GM21526 (cell line): ENCODE measurements at regions not wholly inside any gene's neighbourhood (a gene's known extent, or its start where the extent isn't known, plus 50 kb on each side); places are given as distances from the start of the nearest gene placed in this dataset.

Source experiments
- ATAC-seq: cut with Tn5 transposase; IDR thresholded peaks from one replicate; pipeline ENCODE4 v1.9.1; 2021; ENCODE audit warnings: moderate library complexity; ENCODE audit not compliant: unreplicated experiment, low FRiP score

DNA sequence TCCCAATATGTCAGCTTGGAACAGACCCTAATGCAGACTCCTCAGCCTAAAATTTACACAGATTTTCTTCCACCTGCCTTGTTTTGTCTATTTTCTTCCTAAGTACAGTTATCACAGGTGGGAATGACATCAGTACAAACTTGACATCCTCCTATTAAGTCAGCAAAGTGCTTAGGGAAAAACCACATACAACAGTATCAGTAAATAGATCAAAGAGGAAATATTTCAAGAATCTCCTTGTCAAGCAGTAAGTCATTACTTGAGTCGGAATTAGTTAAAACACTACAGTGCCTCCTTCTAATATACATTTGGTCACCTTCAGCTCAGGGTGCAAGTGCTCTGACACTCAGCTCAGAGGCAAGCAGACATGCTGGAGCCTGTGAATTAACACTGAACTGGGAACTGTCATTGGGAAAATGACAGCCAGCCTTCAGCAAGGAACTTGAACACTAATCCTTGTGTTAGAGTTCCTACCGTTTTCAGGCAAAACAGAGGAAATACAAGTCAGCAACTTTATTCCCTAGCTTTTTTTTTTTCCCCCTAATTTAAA lies 394.3 kb upstream of the HTR2A start:
- ATAC-seq: no peak

DNA sequence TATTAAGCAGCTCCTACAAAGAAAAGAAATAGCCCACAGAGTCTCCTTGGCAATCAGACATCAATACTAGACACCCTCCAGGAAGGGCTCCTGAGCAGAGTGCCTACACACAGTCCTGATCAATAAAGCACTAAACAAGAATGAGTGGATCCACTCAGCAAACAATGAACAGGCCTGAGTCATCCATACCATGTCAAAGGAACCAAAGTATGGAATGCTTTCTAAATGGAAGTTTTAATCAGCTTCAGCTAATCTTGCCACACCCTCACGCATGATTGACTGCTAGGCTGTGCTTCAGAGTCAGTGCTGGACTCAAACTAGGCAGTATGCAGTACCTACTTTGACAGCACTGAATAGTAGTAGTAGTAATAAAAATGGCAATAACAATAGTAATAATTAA lies 392.7 kb upstream of the HTR2A start:
- no peak for ATAC-seq

DNA sequence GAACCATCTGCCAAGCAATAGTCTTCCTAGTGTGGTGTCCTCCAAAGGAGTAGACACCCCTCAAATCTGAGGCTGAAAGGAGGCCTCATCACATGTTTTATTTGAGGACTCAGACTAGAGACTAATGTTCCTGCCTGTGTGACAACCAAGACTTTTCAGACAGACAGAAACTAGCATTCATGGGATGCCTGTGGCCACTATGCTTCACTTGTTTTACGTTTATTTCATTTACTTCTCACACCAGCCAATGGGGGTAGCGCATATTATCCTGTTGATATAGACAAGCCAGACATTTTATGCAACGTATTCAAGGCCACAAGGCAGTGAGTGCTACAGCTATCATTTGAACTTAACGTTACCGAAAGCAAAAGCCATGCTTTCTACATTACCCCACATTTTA lies 391.7 kb upstream of the HTR2A start:
- no peak for ATAC-seq

DNA sequence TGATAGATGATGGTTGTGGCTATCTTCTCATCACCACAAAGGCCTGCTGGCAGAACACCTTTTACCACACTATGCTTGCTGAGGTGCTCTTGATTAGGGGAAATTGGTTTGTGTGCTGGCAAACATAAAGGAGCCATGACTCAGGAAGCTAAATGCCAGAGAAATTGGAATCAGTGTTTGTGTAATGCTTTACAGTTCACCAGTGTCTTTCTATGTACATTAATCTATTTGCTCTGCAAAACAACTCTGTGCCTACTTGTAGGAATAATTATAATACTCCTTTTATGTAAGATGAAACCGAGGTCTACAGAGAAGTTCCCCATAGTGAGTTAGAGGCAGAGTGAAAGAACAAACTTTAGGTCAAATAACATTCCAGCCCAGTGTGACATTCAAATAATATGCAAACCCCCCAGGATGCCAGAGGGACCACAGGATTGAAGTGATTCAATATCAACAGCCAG lies 390.5 kb upstream of the HTR2A start:
- ATAC-seq: no peak

DNA sequence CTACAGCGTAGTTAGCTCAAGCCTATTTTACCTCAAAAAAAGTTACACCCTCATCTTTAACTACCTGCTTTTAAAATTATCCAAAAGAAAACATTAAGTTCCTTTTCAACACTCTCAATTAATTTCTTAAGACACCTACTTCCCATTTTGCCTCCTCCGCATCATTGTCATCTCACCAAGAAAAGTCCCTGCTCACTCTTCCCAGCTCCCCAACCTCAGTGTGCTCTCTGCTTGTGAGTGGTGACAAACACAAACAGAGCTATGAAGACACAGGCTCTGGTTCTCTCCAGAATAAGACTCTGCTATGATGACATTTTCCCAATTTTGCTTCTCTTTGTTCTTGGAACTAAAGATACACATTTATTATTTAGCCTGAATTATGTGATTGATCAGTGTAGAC lies 385.1 kb upstream of the HTR2A start:
- ATAC-seq: no peak

DNA sequence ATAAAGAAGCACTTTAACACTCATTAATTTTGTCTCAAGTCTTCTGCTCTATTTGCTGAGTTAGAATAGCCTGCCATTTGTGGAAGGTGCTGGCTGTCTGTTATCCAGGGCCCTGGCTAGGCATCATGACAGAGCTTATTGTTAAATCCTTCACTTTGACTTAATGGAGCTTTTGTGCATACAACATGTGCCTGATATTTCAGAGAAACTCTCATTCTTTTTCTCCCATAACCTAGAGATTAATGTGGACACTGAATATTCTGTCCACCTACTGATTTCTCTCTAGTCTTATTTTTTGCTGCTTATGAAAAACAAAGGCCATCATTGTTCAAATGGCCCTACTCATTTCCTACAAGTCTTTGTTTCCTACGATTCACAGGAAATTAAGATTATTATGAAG lies 383.1 kb upstream of the HTR2A start:
- ATAC-seq: no peak

DNA sequence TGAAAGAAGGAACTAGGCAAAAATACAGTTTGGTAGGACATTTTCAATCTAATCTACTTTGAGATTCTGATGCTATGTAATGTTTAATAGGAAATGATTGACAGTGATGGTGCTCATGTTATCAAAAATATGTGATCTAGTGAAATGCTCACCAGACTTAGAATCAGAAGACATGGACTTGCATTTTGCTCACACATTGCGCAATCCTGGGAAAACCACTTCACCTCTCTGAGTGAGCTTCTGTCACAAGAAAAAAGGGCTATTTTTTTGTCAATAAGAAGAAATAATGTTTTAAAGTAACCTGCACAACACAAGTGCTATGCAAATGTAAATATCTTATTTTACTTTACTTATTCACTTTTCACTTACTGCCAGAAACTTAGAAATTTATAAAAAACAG lies 380.9 kb upstream of the HTR2A start:
- ATAC-seq: no peak

DNA sequence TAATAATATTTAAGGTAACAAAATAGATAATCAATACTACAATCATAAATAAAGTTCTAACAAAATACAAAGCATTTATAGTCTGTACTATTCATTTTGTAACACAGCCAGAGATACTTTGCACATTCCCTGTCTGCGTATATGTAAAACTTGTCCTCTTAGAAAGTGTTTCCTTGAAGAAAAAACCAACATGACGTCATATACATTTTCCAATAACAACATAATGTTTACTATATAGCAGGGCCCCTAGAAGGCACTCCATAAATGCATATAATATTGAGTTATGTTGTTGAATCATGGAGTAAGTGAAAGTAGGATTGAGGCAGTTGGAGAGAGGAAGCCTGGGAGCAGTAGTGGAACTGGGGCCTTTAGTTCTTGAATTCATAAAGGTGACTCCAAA lies 371.4 kb upstream of the HTR2A start:
- no peak for ATAC-seq

DNA sequence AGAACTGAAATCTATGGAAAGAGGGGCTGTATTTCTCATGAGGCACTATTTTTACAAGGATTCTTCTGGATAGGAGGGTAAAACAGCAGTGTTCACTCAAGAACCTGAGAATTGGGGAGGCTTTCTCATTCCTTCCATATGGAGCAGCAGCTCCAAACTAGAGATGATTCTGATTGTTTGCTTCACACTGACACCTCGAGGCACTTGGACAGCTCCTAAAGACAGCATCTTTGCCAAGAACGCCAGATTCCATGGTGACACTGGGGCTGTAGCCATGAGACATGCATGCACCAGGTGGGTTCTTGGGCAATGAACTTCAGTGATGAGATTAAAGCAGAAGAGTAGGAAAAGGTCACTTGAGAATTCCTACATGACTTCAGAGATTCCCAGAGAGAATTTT lies 361.5 kb upstream of the HTR2A start:
- no peak for ATAC-seq

DNA sequence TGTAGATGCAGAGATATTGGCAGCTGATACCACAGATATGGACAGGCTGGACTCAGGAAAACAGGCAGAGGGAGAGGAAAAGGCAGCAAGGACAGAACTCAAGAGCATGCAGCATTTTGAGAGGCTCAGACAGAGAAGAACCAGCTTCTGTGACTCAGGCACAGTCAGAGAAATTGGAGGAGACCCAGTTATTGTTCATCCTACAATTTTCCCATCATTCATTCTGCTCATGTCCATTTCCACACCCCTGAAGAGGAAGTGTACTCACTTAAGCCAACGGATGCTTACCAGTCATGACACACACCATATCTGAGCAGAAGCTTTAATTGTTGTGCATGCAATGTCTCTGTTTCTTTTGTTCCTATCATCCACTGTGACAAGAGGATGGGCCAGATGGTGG lies 359.8 kb upstream of the HTR2A start:
- ATAC-seq: no peak

DNA sequence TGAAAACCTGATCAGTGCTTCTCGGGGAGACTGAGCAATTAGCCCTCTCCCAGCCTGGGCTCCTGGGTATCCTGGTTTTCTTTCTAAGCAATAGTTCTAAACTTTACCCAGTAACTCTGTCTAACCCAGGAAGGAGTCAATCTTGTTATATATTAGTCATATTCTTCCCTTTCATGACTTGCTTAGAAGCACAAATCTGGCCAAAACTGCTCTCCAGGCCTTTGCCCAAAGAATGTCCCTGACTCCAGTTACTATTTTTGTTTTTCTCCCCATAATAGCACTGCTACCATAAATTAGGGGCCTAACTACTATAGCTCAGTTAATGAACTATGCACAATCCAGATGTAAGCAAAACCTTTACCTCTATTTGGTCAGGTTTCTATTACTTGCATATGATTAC lies 355.8 kb upstream of the HTR2A start:
- no peak for ATAC-seq

DNA sequence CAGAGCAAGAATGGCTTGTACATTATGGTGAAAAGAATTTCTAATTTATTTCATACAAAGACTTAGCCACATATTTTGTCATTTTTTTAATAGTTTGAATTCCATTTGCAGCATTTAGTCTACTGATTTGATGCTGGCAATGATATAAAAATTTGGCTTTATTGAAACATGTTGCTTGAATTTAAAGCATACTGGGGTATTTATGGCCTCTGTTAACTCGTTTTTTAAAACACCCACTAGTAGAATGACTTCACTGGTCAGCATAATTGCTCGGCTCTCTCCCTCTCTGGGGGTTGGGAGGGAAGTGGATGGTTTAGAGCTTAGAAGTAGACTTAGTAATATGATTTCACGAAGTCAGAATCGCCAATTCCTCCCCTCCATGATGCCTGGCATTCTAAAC lies 354.9 kb upstream of the HTR2A start:
- ATAC-seq: no peak

DNA sequence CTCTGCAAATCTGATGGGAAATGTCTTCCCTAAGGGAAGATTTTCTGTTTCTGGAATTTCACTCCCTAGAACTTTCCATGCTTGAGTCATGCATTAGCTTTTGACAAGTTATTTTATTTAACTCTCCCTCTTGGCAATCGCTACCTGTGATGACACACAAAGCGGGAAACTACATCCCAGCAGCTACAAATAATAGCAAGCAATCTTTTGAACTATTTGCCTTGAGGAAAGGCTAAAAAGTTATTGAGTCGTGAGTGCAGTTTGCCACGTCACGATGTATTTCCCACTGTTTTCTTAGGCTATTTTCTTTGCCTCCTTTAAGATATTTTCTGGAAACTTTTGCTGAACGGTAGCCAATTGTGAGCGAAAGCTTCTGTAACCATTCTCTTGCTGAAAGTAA lies 353.3 kb upstream of the HTR2A start:
- ATAC-seq: no peak

DNA sequence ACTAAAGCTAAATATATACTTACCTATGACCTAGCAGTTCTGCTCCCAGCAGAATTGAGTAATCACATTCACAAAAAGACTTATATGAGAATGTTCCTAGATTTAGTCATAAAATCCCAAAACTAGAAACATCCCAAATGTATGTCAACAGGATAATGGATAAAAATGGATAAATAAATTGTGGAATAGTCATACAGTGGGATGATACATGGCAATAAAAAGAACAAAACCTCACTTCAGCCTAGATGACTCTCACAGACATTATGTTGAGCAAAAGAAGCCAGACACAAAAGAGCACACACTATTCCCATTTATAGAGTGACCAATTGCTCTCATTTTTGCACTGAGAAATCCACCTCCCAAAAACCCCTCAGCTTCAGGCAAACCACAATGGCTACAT lies 352.4 kb upstream of the HTR2A start:
- ATAC-seq: no peak

DNA sequence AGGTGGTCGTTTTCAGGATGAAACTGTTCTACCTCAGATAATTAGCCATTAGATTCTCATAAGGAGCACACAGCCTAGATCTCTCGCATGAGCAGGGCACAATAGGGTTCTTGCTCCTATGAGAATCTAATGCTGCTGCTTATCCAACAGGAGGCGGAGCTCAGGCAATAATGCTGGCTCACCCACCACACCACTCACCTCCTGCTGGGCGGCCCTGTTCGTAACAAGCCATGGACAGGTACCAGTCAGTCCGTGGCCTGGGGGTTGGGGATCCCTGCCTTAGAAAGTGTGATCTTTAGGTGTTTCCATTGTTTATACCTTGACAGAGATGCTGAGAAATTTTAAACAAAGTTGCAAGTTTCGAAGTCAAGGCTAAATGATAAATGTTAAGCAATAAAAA lies 344.6 kb upstream of the HTR2A start:
- ATAC-seq: no peak

DNA sequence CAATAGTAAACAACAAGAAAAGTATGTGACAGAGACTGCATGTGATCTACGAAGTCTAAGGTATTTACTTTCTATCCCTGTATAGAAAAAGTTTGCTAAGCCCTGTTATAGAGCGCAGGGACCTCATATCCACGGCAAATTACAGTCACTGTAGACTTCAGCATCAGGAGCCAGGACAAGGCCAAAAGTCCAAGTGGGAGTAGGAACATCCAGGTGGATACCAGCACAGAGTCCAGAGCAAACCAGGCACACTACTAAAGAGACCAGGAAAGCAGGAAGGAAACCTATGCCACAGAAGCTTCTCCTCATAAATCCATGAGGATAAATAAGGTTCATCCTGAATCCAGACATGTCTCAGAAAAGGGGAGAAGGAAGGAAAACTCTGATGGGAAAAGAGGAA lies 342.2 kb upstream of the HTR2A start:
- ATAC-seq: no peak

DNA sequence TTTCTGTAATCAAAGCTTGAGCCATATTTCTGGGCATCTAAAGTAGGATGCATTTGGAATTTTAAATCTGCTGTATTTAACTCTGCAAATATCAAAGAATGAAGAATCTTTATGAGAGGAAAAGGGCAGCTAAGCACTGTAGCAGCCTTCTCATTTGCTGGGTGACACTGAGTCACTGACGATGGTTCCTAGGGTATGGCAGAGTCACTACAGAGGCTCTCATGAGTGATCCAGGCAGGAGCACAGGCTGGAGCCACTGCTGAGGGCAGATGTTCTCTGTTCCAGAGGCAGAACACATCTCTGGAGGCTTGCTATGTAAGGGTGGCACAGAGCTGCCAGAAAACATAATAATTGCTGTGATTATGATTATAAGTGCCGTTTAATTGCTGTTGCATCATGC lies 340.7 kb upstream of the HTR2A start:
- ATAC-seq: no peak

DNA sequence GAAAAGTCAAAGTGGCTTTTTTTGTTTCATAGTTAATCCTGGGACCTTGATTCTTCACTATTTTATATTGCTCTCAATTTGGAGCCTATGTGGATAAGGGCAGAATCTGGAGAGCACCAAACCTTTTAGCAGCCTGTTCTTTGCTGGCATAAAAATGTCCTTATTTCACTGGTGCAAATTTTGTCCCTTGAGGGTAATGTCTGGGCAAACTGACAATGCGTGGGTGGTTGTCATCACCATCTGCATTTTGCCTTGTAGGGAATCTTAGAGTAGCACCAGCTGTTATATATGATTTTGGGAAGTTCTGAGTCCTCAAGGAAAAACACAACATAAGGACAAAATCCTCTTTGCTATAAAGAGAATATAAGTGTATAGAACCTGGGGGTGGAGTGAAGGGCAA lies 336.9 kb upstream of the HTR2A start:
- no peak for ATAC-seq

DNA sequence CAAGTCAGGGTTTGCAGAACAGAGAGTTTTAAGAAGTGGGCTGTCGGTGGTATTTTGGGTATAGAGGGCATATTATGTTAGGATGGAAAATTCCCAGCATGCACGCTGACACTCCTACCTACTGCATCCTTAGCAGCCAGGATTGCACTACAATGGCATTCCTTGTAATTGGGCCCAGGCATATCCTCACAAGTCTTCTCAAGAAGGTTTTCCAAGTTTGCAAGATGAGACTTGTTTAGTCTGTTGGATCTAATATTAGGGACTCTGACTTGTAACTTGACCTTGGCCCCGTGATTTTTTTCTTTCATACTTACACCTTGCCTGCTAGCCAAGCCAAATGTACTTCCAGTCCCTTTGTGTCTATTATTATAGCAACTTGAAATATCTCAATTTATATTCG lies 335.7 kb upstream of the HTR2A start:
- no peak for ATAC-seq

DNA sequence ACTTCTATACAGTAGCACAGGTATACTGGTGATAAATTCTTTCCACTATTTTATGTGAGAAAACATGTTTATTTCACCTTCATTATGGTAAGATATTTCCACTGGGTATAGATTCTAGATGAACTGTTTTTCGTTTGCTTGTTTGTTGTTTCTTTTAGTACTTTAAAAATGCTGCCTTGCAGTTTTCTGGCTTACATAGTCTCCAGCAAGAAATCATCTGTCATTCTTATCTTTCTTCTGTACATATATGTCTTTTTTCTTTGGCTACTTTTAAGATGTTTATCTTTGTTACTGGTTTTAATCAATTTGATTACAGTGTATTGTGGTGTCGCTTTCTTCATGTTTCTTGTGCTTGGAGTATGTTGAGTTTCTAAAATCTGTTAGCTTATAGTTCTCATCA lies 333.3 kb upstream of the HTR2A start:
- no peak for ATAC-seq

DNA sequence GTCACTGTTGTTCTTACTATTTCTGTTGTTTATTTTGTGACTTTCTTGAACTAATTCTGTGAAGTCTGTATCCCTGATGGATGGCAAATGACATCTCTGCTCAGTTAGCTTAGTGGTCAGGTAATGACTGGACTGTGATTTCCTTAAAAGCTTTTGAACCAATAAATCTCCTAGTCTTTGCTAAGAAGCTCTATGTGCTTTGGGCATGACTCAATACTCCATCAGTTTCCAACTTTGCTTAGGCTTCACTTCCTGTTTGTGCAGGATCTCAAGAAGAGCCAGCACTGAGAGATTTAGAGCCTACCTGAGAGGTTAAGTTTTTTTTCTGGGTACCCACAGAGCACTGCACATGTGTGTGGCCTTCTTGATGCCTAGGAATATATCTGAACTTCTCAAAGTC lies 329.7 kb upstream of the HTR2A start:
- ATAC-seq: no peak

DNA sequence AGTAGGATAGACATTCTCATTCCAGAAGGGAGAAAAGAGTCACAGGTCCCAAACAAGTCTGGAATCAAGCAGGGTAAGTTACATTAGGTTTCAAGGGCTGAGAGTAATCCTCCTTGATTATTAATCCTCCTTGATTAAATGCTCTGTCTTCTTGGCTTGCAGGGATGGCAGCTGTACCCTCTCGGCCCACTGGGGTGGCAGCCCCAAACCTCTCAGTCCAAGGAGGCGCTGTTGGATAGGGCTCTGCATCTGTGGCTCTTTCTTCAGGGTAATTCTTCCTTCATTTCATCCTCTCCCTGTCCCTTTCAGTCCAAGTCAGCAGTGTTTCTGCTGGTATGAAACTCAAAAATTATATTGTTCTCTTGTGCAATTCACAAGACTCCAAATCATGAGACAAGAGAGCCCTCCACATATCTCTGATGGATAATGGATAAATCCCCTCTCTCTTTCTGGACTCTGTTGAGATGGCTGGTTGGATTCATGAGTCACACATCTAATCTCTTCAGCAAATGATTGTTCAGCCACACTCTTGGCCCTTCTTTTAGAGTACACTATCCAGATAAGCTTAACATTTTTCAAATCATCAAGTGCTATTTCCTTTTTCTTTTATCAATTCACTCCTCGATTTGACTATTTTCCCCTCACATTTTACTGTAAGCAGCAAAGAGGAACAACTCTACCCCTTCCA lies 323.7 kb upstream of the HTR2A start:
- no peak for ATAC-seq

DNA sequence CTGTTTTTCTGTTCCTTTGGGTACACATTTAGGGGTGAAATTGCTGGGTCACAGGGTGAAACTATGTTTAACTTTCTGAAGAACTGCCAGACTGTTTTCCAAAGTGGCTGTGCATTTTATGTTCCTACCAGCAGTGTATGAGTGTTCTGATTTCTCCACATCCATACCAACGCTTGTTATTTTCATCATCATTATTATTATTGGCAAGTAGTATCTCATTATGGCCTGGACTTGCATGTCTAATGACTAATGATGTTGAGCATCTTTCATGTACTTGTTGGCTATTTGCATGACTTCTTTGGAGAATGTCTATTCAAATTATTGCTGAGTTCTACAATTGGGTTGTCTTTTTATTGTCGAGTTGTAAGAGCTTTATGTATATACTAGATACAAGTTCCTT lies 321.8 kb upstream of the HTR2A start:
- ATAC-seq: no peak
